Muscle of leg (tissue), 3 donors: ENCODE measurements at regions not wholly inside any gene's neighbourhood (a gene's known extent, or its start where the extent isn't known, plus 50 kb on each side); places are given as distances from the start of the nearest gene placed in this dataset.
A peak's percentile ranks its signal among the peaks of the same experiment; 100 is the strongest.
"Not testable (repeated sequence)": the region's sequence is repeated elsewhere in the genome, so short reads cannot be mapped to it uniquely, and the experiment has no call there.

Experiments used
- DNase-seq: peaks from one replicate; pipeline ENCODE4 v3.0.0; 2013
- H3K27ac ChIP-seq: one replicate; pipeline ENCODE4 v1.5.1; 2013; ENCODE audit warnings: mild to moderate bottlenecking, low read length, control low read depth
- H3K27me3 ChIP-seq: one replicate; pipeline ENCODE4 v1.6.1; 2013; ENCODE audit warnings: low read length; ENCODE audit not compliant: control insufficient read depth, insufficient read depth
- H3K36me3 ChIP-seq: one replicate; pipeline ENCODE4 v1.6.1; 2013; ENCODE audit warnings: low read length; ENCODE audit not compliant: control insufficient read depth, insufficient read depth
- H3K4me1 ChIP-seq: one replicate; pipeline ENCODE4 v1.6.1; 2013; ENCODE audit warnings: low read length; ENCODE audit not compliant: control insufficient read depth, insufficient read depth
- H3K4me3 ChIP-seq: one replicate; pipeline ENCODE4 v1.5.1; 2013; ENCODE audit warnings: low read length, control low read depth
- H3K9me3 ChIP-seq: replicated peaks from 2 replicates; pipeline ENCODE4 v1.6.1; 2013; ENCODE audit warnings: low read depth, low read length; ENCODE audit not compliant: control insufficient read depth
- WGBS: methylation state at CpG from one replicate; pipeline ENCODE4 v1.1.5; 2013; ENCODE audit warnings: missing lambda C conversion rate; ENCODE audit not compliant: insufficient coverage; 5-methylcytosine and 5-hydroxymethylcytosine counted together

DNA sequence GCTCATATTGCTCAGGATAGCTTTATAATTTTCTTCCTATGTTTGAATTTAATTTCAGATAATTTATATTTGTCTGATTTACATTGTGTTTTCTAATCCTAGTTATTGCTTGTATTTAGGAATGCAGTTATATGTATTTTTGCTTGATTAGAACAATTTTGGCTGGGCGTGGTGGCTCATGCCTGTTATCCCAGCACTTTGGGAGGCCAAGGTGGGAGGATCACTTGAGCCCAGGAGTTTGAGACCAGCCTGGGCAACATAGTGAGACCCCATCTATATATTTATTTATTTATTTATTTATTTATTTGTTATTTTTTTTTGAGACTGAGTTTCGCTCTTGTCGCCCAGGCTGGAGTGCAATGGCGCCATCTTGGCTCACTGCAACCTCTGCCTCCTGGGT is 73.9 kb downstream of the KPNA2 start:
- H3K9me3 ChIP-seq, H3K27ac ChIP-seq, DNase-seq, H3K4me1 ChIP-seq, H3K36me3 ChIP-seq, H3K4me3 ChIP-seq, H3K27me3 ChIP-seq: not testable (repeated sequence)
- 100% methylated on average over 3 of the region's 4 CpGs for WGBS

DNA sequence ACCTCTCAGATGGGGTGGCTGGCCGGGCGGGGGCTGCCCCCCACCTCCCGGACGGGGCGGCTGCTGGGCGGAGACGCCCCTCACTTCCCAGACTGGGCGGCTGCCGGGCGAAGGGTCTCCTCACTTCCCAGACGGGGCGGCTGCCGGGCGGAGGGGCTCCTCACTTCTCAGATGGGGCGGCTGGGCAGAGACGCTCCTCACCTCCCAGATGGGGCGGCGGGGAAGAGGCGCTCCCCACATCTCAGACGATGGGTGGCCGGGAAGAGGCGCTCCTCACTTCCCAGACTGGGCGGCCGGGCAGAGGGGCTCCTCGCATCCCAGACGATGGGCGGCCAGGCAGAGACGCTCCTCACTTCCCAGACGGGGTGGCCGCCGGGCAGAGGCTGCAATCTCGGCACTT is 80.7 kb downstream of the KPNA2 start:
- 97% methylated on average over 14 of the region's 32 CpGs for WGBS
- peaks cover 29% of the 10 kb centered on the region for H3K36me3 ChIP-seq
- not testable (repeated sequence) for H3K9me3 ChIP-seq, H3K4me1 ChIP-seq, H3K4me3 ChIP-seq, DNase-seq, H3K27ac ChIP-seq, H3K27me3 ChIP-seq

DNA sequence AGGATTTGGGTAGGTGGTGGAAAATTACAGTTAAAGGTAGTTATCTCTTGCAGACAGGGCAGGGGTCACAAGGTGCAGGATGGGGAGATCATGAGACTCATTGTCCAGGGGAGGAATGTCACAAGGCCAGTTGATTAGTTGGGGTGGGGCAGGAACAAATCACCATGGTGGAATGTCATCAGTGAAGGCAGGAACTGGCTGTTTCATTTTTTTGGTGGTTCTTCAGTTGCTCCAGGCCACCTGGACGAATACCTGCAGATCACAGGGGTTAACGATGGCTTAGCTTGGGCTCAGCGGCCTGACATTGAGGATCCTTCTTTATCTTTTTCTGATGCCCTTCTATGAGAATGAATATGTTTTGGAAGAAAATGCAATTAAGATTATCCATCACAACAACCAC is 87.1 kb downstream of the KPNA2 start:
- H3K36me3 ChIP-seq = peaks cover 42% of the 10 kb centered on the region
- no peak overlapping the region for H3K4me3 ChIP-seq
- no peaks in the 10 kb centered on the region for H3K4me1 ChIP-seq
- no CpG with 5 or more reads among the region's 3 CpGs for WGBS
- no peak for DNase-seq
- no peak overlapping the region for H3K27ac ChIP-seq
- H3K27me3 ChIP-seq = no peaks in the 10 kb centered on the region
- no peaks in the 10 kb centered on the region for H3K9me3 ChIP-seq

DNA sequence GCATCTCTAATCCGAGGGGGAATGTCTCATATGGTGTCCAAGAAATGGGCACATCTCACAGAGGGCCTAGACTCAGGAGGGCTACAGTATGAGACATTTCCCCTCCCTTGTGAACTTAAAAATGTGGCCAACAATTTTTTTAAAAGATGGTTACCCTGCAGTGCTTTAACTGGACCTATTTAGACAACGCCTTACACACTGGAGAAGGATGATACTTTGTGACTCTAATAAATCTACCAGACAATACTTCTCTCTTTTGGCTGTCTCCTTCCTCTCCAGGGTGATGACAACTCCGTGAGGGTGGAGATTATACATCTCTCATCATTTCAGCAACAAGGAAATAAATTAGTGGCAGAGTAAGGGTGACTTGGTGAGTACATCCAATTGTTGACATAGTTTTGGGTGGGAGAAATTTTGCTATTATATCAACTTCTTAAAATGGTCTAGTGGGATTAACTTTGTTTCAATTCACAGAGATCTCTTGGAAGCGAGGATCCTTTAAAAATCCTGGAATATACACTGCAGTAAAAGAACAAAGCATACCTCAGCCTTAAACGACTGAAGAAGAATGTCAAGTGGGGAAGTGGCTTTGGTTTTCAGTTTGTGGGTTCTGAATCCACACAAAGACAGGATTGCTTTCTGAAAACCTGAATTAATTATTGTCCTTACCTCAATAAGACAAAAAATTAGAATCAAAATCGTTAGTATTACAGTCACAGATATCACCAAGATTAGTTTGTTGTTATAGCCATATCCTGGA is 89.8 kb downstream of the KPNA2 start:
- peaks cover 37% of the 10 kb centered on the region for H3K36me3 ChIP-seq
- H3K27me3 ChIP-seq = no peaks in the 10 kb centered on the region
- peaks cover 2% of the 10 kb centered on the region for H3K4me1 ChIP-seq
- peak; percentile 38 for DNase-seq
- no peaks in the 10 kb centered on the region for H3K9me3 ChIP-seq
- no peak overlapping the region for H3K27ac ChIP-seq
- no peak overlapping the region for H3K4me3 ChIP-seq
- WGBS = no CpG with 5 or more reads among the region's 6 CpGs

DNA sequence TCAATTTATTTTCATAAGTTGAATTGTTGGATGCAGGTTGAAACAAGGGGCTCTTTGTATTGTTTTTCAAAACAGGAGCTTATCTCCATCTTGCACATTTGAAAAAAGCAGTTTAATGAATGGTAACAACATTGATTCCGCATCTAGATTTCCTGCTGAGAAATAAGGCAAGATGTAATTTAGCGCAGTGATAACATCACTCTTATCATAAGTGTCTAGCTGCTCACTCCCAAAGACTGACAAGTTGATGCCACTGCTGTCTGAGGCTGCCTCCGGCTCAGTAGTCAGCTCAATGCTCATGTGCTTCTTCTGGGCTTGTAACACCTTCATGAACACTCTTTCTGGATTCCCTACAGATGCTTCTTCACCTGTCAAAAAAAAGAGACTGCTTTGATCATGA is 92.4 kb downstream of the KPNA2 start:
- Histone ChIP-seq H3K27ac (no peak overlapping the region), H3K27me3 (no peaks in the 10 kb centered on the region), H3K36me3 (peaks cover 26% of the 10 kb centered on the region), H3K4me1 (peaks cover 2% of the 10 kb centered on the region), H3K9me3 (no peaks in the 10 kb centered on the region), H3K4me3 (no peak overlapping the region)
- WGBS = 100% methylated on average over 3 of the region's 3 CpGs
- no peak for DNase-seq

DNA sequence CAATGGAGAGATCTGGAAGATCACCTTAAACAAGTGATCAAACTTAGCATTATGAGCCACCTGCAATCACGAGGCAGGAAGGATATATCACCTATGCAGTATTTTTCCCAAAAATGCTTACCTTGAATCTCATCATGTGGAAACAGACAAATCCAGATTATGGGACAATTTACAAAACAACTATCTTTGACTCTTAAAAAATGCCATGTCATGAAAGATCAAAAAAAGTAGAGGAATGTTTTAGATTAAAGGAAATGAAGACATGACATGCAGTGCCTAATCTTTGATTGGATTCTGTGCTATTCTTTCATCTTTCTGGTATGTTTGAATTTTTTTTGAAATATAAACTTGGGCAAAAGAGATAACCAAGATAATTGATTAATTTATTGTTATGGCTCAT is 95.9 kb downstream of the KPNA2 start:
- Histone ChIP-seq H3K27me3 (no peaks in the 10 kb centered on the region), H3K4me3 (no peak overlapping the region), H3K4me1 (peaks cover 2% of the 10 kb centered on the region), H3K27ac (no peak overlapping the region), H3K9me3 (no peaks in the 10 kb centered on the region), H3K36me3 (peaks cover 32% of the 10 kb centered on the region)
- no CpG with 5 or more reads among the region's 1 CpG for WGBS
- DNase-seq = no peak

DNA sequence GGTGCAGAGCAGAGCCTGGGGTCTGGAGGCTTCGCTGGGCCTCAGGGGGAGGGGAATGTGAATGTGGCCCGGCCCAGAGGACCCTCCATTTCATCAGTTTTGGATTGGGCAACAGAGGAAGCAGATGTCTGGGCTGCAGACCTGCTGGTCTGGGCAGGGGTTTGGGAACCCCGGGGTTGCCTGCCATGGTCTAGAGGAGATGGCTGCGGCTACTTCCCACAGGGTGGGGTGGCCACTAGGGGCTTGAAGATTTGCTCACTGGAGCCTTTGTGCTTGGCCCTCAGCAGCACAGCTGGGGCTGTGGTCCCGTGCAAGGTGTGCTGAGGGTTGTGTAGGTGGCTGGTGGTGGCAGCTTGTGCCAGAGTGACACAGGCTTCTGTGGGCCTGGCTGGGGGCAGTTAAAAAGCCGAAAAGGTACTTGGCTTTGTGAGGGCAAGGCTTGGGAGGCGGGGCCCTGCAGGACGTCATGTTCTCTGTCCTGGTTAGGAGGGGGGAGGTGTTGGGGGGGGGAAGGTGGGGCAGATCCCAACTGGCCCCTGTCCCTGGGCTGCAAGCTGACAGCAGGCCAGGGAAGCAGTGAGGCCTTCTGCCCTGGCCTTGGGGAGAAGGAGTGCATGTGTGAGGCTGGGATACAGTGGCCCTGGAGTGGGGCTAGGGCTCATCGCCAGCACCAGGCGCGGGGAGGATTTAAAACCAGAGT is 98.0 kb downstream of the KPNA2 start:
- Histone ChIP-seq H3K36me3 (peaks cover 23% of the 10 kb centered on the region), H3K27ac (no peak overlapping the region), H3K27me3 (no peaks in the 10 kb centered on the region), H3K4me3 (no peak overlapping the region), H3K9me3 (no peaks in the 10 kb centered on the region), H3K4me1 (peaks cover 2% of the 10 kb centered on the region)
- DNase-seq = no peak
- WGBS = 73% methylated on average over 10 of the region's 11 CpGs

DNA sequence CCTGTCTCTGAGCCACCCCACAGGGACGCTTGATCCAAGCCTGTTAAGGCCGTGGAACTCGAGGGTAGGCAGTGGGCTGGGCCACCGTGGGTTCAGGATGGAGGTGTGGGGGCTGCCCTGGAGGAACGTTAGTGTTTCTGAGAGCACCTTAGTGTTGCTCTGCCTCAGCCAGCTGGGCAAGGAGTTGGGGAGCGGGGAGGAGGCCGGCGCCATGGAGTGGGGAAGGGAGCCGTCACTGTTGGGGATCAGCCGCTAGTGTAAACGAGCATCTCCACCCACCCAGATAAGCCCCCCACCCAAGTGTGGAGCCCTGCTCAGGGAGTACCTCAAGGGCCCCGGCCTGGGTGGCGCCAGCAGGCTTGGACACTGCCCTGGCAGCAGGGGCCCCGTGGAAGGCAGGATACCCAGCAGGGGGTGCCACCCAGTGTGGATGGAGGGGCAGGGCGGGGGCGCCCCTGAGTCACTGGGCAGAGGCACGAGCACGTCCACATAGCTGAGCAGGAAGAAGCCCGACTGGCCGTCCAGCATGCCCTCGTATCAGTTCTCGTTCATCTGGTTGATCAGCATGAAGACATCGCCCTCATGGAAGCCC is 98.6 kb downstream of the KPNA2 start:
- Histone ChIP-seq H3K9me3 (no peaks in the 10 kb centered on the region), H3K4me1 (peaks cover 2% of the 10 kb centered on the region), H3K4me3 (no peak overlapping the region), H3K36me3 (peaks cover 21% of the 10 kb centered on the region), H3K27me3 (no peaks in the 10 kb centered on the region), H3K27ac (no peak overlapping the region)
- WGBS = 92% methylated on average over 16 of the region's 23 CpGs
- no peak for DNase-seq

DNA sequence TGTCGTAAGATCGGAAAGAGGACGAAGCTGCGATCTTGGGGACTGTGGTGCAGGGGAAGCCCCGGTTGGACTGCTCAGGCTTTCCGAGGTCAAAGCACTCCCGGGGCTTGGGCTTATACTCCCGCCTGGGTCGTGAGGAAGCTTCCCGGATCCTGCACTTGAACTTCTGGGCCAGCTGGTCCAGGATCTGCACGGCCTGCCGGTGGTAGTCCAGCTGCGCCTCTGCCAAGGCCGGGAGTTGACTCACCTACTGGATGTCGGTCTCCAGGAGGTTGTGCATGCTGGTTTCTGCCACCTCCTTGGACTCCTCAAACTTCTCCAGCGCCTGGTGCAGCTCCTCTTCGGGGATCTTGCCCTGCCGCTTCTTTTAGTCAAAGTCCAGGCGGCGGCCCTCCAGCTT is 99.2 kb downstream of the KPNA2 start:
- peaks cover 21% of the 10 kb centered on the region for H3K36me3 ChIP-seq
- no peak overlapping the region for H3K27ac ChIP-seq
- H3K4me3 ChIP-seq = no peak overlapping the region
- peaks cover 2% of the 10 kb centered on the region for H3K4me1 ChIP-seq
- no peaks in the 10 kb centered on the region for H3K27me3 ChIP-seq
- WGBS = 88% methylated on average over 13 of the region's 20 CpGs
- H3K9me3 ChIP-seq = no peaks in the 10 kb centered on the region
- DNase-seq = no peak

DNA sequence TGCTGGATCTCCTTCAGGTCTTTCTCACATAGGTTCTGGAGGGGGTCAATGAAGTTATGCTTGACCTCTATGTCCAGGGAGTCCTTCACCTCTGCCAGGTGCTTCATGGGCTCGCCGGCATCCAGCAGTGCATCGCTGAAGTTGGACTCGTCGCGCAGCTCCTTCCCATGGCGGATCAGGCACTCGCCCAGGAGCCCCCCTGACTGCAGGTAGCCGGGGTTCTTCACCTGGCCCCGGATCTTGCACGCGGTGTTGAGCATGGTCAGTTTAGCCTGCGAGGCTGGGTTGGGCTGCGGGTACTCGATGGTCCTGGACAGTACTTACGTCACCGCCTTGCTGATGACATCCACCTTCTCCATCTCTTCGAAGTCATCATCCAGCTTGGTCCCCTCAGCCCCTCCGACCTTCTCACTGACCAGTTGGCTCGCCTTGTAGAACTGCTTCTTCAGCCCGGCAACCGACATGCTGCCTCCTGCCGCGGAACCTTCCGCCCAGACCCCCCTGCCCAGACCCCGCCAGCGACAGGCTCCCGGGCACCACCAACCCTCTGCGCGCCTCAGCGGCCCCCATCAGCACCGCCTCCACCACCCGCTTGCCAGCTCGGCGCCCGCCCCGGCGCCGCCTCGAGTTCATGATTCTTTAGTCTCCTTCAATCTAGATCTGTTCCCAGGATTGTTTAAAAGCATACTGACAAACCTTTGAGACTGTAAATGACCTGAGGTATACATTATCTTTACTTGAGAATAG is 99.8 kb downstream of the KPNA2 start:
- no peak for DNase-seq
- Histone ChIP-seq H3K27me3 (no peaks in the 10 kb centered on the region), H3K4me1 (no peaks in the 10 kb centered on the region), H3K4me3 (no peak overlapping the region), H3K36me3 (peaks cover 21% of the 10 kb centered on the region), H3K9me3 (no peaks in the 10 kb centered on the region), H3K27ac (no peak overlapping the region)
- 96% methylated on average over 30 of the region's 40 CpGs for whole genome bisulfite sequencing
